Erythroblast (primary cell): ENCODE measurements at regions not wholly inside any gene's neighbourhood (a gene's known extent, or its start where the extent isn't known, plus 50 kb on each side); places are given as distances from the start of the nearest gene placed in this dataset.

ENCODE experiments used
- GATA1 ChIP-seq: IDR thresholded peaks from 2 replicates; pipeline ENCODE4 v1.6.1; 2011; ENCODE audit warnings: low read depth, mild to moderate bottlenecking, control low read depth, low read length, moderate library complexity
- POLR2A ChIP-seq: IDR thresholded peaks from 2 replicates; pipeline ENCODE4 v1.6.1; 2011; ENCODE audit warnings: mild to moderate bottlenecking, low read length

GRCh38 chr2:150165442-150165841, 322.0 kb downstream of the RND3 start:
- TF ChIP-seq POLR2A = no peak
- no peak for TF ChIP-seq GATA1
